HEK293 (cell line): ENCODE measurements at regions not wholly inside any gene's neighbourhood (a gene's known extent, or its start where the extent isn't known, plus 50 kb on each side); places are given as distances from the start of the nearest gene placed in this dataset.

Experiments used
- WT1 ChIP-seq: fragments of 450-650 bp; formaldehyde crosslinking; IDR thresholded peaks from 2 replicates; pipeline ENCODE4 v1.5.1; 2016; ENCODE audit warnings: missing biosample characterization, missing genetic modification characterization
- ZFHX2 ChIP-seq: fragments of 450-650 bp; formaldehyde crosslinking; conservative IDR thresholded peaks from 2 replicates; pipeline ENCODE4 v1.5.1; 2016; ENCODE audit warnings: missing biosample characterization, missing genetic modification characterization
- ZNF121 ChIP-seq: fragments of 450-650 bp; formaldehyde crosslinking; IDR thresholded peaks from 2 replicates; pipeline ENCODE4 v1.5.1; 2016; ENCODE audit warnings: missing biosample characterization, missing genetic modification characterization
- ZNF529 ChIP-seq: fragments of 450-650 bp; formaldehyde crosslinking; IDR thresholded peaks from 2 replicates; pipeline ENCODE4 v1.5.1; 2017; ENCODE audit warnings: missing genetic modification characterization, missing biosample characterization; ENCODE audit not compliant: insufficient replicate concordance
- ZNF837 ChIP-seq: fragments of 450-650 bp; formaldehyde crosslinking; IDR thresholded peaks from 2 replicates; pipeline ENCODE4 v1.5.1; 2016; ENCODE audit warnings: missing biosample characterization, missing genetic modification characterization
- TF ChIP-seq, protein P1 (sequence below): fragments of 450-650 bp; formaldehyde crosslinking; IDR thresholded peaks from 2 replicates; pipeline ENCODE4 v1.5.1; 2016; ENCODE audit warnings: missing biosample characterization, missing genetic modification characterization
- TF ChIP-seq, protein P2 (sequence below): fragments of 450-650 bp; formaldehyde crosslinking; IDR thresholded peaks from 2 replicates; pipeline ENCODE4 v1.5.1; 2016; ENCODE audit warnings: missing biosample characterization, missing genetic modification characterization

DNA sequence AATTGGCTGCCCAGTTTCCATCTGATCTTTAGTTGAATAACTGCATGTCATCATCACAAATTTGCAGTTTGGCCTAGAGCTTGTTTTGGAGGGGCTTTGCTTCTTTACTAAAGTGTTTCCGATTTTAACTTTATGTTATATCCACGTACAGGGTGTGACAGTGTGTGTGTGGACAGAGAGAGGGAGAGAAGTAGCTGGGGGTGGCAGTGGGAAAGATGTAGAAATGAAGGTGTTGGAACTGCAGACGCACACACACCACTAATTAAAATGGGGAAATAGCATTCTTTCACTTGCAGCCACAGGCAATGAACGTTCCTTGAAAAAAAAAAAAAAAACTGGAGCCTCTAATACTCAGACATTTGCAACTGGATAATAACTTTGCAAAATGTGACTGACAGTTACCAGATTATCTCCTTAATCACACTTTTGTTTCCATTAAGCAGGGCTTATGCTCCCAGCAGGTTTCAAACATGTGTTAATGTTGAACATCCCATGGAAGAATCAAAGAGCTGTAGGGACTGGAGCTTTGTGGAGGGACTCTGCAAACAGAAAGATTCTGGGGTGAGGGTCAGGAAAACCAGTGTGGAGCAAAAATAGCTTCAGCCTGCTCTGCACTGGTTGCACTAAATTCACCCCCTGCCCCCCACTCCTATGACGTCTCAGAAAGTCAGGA lies 238.1 kb upstream of the TENM4 start:
- TF ChIP-seq, protein P1, sequence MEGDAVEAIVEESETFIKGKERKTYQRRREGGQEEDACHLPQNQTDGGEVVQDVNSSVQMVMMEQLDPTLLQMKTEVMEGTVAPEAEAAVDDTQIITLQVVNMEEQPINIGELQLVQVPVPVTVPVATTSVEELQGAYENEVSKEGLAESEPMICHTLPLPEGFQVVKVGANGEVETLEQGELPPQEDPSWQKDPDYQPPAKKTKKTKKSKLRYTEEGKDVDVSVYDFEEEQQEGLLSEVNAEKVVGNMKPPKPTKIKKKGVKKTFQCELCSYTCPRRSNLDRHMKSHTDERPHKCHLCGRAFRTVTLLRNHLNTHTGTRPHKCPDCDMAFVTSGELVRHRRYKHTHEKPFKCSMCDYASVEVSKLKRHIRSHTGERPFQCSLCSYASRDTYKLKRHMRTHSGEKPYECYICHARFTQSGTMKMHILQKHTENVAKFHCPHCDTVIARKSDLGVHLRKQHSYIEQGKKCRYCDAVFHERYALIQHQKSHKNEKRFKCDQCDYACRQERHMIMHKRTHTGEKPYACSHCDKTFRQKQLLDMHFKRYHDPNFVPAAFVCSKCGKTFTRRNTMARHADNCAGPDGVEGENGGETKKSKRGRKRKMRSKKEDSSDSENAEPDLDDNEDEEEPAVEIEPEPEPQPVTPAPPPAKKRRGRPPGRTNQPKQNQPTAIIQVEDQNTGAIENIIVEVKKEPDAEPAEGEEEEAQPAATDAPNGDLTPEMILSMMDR (tag by site-specific recombination), result no peak
- TF ChIP-seq WT1 (tag by site-specific recombination) (no peak), ZNF121 (tag by site-specific recombination) (no peak), ZNF529 (tag by site-specific recombination) (no peak), ZNF837 (tag by site-specific recombination) (no peak), ZFHX2 (tag by site-specific recombination) (no peak)
- TF ChIP-seq, protein P2, sequence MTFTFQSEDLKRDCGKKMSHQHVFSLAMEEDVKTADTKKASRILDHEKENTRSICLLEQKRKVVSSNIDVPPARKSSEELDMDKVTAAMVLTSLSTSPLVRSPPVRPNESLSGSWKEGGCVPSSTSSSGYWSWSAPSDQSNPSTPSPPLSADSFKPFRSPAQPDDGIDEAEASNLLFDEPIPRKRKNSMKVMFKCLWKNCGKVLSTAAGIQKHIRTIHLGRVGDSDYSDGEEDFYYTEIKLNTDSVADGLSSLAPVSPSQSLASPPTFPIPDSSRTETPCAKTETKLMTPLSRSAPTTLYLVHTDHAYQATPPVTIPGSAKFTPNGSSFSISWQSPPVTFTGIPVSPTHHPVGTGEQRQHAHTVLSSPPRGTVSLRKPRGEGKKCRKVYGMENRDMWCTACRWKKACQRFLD (tag by site-specific recombination), result no peak
